ENCODE measurements at regions not wholly inside any gene's neighbourhood (a gene's known extent, or its start where the extent isn't known, plus 50 kb on each side); places are given as distances from the start of the nearest gene placed in this dataset.

GRCh38 chr14:82490397-82490796, 956.7 kb upstream of the SEL1L start:
- DNase-seq, result no peak

DNA sequence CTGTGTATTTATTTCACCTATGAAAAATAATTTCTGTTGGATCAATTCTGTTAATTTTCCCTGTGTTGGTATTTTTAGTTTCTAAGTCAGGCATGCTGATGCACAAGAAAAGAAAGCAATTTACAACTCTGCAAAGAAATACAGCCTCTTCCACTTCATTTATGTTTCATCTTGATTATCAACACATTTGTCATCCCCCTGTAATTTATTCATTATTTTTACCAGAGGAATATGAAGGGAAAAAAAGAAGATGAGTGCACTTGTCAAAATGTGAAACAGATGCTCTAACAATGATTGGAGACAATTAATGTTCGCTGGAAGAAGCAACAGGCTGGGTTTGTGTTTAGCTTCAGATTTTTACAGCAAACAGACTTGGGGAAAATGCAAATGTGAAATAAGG, 958.5 kb upstream of the SEL1L start:
- DNase-seq, result no peak

DNA sequence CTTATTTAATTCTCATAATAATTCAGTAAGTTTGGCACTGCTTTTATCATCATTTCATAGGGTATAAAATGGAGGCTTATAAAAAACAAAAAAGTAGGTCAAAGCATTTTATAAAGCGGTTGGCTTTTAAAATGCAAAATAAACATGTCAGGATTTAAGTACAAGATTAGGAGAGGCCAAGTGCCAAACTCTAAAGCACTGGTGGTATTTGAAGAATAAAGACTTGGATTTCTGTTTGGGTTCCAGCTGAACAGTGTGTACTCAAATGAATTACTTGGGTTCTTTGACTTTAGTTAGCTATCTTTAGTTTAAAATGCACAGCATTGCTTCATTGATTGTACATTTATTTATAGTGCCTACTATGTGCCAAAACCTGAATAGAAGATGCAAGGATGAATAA, 966.6 kb upstream of the SEL1L start:
- no peak for DNase-seq

DNA sequence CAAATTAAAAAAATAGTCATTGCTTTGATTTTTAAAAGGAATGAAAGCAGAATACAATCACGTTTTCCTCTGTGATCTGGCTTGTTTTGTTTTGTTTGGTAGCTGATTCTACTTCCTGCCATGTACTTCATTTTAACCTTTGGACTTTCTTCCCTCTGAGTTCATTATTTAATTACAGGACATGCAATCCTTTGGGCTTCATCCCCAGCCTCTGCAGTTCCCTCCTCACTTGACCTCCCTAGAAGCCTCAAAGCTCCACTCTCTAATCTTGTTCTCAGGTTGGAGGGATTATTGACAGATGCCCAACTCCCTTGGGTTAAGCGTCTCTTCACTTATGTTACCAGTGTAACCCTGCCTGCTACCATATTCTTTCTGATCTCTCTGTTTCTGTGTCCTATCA, 967.9 kb upstream of the SEL1L start:
- no peak for DNase-seq

- no peak for DNase-seq
These were observed 968.4 kb upstream of the SEL1L start for GRCh38 chr14:82502043-82502442.

- no peak for DNase-seq
These were observed 971.2 kb upstream of the SEL1L start for GRCh38 chr14:82504894-82505293.

- DNase-seq, result no peak
These were observed 976.4 kb upstream of the SEL1L start for GRCh38 chr14:82510007-82510406.

GRCh38 chr14:82511399-82511798, 977.7 kb upstream of the SEL1L start:
- DNase-seq, result no peak

- no peak for DNase-seq
These were observed 987.1 kb upstream of the SEL1L start for GRCh38 chr14:82520765-82521164.

GRCh38 chr14:82521191-82521590, 987.5 kb upstream of the SEL1L start:
- no peak for DNase-seq

DNA sequence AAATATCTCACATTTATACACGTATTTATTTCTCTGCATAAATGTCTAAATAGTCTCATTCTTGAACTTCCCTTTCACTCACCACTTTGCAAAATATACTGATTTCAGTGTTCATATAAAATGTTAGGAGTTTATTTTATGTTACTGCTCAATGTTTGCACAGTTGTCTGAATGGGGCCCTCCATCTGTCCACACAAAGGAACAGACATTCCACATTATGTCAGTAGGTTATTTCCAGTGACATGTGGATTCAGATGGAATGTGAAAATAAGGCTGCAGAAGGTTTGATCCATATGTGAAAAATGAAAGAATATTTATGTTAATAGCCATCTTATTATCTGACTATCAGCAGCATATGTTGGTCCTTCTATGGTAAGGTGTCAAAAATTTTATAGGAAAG, 994.4 kb upstream of the SEL1L start:
- no peak for DNase-seq

DNA sequence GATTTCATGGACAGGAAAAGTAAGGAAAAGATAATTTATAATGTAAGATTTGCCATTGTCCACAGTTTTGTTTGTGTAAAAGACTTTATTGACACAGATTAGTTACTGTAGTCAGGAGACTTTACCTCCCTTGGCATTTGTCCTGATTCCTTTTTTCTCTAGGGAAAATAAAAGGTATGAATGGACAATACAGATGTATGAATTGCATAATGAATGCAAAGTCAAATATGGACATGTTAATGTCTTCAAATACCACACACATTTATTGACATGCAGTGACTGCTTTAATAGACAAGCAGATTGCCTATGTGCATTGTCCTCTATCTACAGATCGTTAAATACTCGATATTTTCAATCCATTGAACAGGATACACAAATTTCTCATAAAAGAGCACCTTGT, 999.7 kb upstream of the SEL1L start:
- DNase-seq, result no peak

DNA sequence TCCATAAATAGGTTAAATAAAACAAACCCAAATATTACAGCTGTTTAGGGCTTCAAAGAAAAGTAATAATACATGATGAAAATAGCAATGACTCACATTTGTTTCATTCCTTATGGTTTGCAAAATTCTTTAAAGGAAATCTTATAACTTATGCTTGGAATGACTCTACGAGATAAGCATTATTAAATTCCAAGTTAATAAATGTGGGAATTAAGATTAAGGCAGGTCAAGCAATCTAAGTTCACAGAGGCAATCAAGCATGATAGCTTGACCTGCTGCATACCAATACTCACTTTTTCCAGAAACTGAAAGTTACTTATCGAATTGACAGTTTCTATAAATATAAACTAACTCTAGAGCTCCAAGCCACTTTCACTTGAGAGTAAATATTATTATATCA, 1002.9 kb upstream of the SEL1L start:
- DNase-seq, result no peak

GRCh38 chr14:82537831-82538230, 1004.2 kb upstream of the SEL1L start:
- DNase-seq, result no peak

- no peak for DNase-seq
These were observed 1012.7 kb upstream of the SEL1L start for GRCh38 chr14:82546401-82546800.

GRCh38 chr14:82549306-82549990, 1015.8 kb upstream of the SEL1L start:
- DNase-seq, result no peak

DNA sequence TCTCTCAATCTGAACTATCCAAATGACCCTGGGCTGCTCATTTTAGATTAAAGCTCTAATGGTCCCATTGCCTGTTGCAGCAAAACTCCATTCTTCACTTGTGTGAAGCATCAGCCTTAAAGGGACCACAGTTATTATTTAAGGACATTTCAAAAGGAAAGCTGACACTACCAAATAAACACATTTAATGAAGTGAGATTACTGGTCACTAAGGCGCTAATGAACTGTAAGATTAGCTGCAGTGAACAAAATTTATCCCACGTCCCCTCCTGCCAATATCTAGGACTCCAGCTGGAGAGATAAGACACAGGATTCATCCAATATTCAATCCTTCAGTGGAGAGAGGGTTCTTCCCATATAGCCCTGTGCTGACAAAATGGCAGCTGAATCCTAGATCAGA, 1029.2 kb upstream of the SEL1L start:
- no peak for DNase-seq

DNA sequence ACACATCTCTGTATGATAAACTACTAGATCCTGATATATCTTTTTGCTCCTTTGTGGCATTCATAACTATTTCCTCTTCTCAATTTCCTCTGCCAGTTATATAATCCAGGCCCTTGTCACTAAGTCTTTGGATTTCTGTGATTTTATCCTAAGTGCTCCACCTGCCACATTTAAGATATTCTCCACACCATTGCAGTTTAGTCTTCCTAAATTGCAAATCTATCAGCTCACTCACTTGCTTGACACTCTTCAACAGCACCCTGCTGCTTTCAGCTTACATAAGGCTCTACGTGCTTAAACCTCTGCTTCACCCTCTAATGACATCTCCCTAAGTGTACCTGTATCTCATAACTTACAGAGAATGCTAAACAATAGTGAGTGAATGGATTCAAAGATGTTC, 1032.2 kb upstream of the SEL1L start:
- DNase-seq, result no peak

DNA sequence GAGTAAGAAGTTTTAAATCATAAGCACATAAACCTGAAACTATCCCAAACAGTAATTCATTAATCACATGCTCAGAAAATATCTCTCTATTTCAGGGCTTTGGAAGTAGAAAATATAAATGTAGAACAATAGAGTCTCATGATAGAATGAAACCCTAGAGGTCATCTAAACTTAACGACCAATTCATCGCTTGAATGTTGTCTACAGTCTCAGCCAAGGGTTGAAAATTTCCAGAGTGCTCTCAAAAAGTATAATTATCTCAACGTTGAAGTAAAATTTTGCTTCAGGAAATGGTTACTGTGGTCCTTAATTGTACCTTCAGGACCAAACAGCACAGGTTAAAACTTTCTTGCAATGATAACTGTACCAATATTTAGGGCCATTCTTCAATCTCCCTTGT, 1053.6 kb upstream of the SEL1L start:
- no peak for DNase-seq

- no peak for DNase-seq
These were observed 1061.8 kb upstream of the SEL1L start for GRCh38 chr14:82595466-82595865.

GRCh38 chr14:82602794-82603193, 1069.1 kb upstream of the SEL1L start:
- no peak for DNase-seq

GRCh38 chr14:82604819-82605218, 1071.2 kb upstream of the SEL1L start:
- no peak for DNase-seq

GRCh38 chr14:82621881-82622450, 1088.3 kb upstream of the SEL1L start:
- no peak for DNase-seq

- no peak for DNase-seq
These were observed 1092.8 kb upstream of the SEL1L start for GRCh38 chr14:82626156-82627066.

All from right forelimb (tissue), 1 donor.